ENCODE measurements at regions not wholly inside any gene's neighbourhood (a gene's known extent, or its start where the extent isn't known, plus 50 kb on each side); places are given as distances from the start of the nearest gene placed in this dataset.

GRCh38 chr6:138550346-138550767, 51.1 kb upstream of the NHSL1 start:
- no peak for DNase-seq (ENCODE audit: low read depth in 2 of 2)

- no peak for DNase-seq (ENCODE audit: low read depth in 2 of 2)
Measured at GRCh38 chr6:138554146-138554545, 54.9 kb upstream of the NHSL1 start.

GRCh38 chr6:138555421-138555988, 56.2 kb upstream of the NHSL1 start:
- DNase-seq (ENCODE audit: low read depth in 2 of 2), result no peak

- DNase-seq (ENCODE audit: low read depth in 2 of 2), result no peak
Measured at GRCh38 chr6:138557147-138557546, 57.9 kb upstream of the NHSL1 start.

- DNase-seq (ENCODE audit: low read depth in 2 of 2), result no peak
Measured at GRCh38 chr6:138559143-138559542, 59.8 kb upstream of the NHSL1 start.

- no peak for DNase-seq (ENCODE audit: low read depth in 2 of 2)
Measured at GRCh38 chr6:138560130-138560860, 61.0 kb upstream of the NHSL1 start.

- no peak for DNase-seq (ENCODE audit: low read depth in 2 of 2)
Measured at GRCh38 chr6:138562691-138563090, 63.4 kb upstream of the NHSL1 start.

GRCh38 chr6:138563231-138563630, 63.9 kb upstream of the NHSL1 start:
- DNase-seq (ENCODE audit: low read depth in 2 of 2), result no peak

- no peak for DNase-seq (ENCODE audit: low read depth in 2 of 2)
Measured at GRCh38 chr6:138563650-138564049, 64.4 kb upstream of the NHSL1 start.

GRCh38 chr6:138564170-138564721, 65.0 kb upstream of the NHSL1 start:
- DNase-seq (ENCODE audit: low read depth in 2 of 2), result no peak

GRCh38 chr6:138567052-138567451, 67.8 kb upstream of the NHSL1 start:
- DNase-seq (ENCODE audit: low read depth in 2 of 2), result no peak

- no peak for DNase-seq (ENCODE audit: low read depth in 2 of 2)
Measured at GRCh38 chr6:138568997-138569396, 69.7 kb upstream of the NHSL1 start.

GRCh38 chr6:138569554-138569953, 70.3 kb upstream of the NHSL1 start:
- DNase-seq (ENCODE audit: low read depth in 2 of 2), result no peak

- no peak for DNase-seq (ENCODE audit: low read depth in 2 of 2)
Measured at GRCh38 chr6:138569970-138570724, 70.9 kb upstream of the NHSL1 start.

GRCh38 chr6:138570725-138571029, 71.4 kb upstream of the NHSL1 start:
- no peak for DNase-seq (ENCODE audit: low read depth in 2 of 2)

GRCh38 chr6:138571181-138571580, 71.9 kb upstream of the NHSL1 start:
- DNase-seq (ENCODE audit: low read depth in 2 of 2), result no peak

- DNase-seq (ENCODE audit: low read depth in 2 of 2), result no peak
Measured at GRCh38 chr6:138571585-138572166, 72.4 kb upstream of the NHSL1 start.

- DNase-seq (ENCODE audit: low read depth in 2 of 2), result no peak
Measured at GRCh38 chr6:138572167-138572875, 73.0 kb upstream of the NHSL1 start.

- DNase-seq (ENCODE audit: low read depth in 2 of 2), result no peak
Measured at GRCh38 chr6:138572885-138573284, 73.6 kb upstream of the NHSL1 start.

GRCh38 chr6:138575257-138575656, 76.0 kb upstream of the NHSL1 start:
- DNase-seq (ENCODE audit: low read depth in 2 of 2), result no peak

- DNase-seq (ENCODE audit: low read depth in 2 of 2), result no peak
Measured at GRCh38 chr6:138576313-138576712, 77.0 kb upstream of the NHSL1 start.

Measured in stimulated activated CD4-positive, alpha-beta T cell treated with anti-CD3 and anti-CD28 coated beads, Interleukin-12 subunit alpha, Interleukin-12 subunit beta, amount 100 ng/mL, for 24 hours (primary cell).